Activated T-cell treated with anti-CD3 and anti-CD28 coated beads, Interleukin-2, amount 50 U/mL, for 4 hours (primary cell): ENCODE measurements at regions not wholly inside any gene's neighbourhood (a gene's known extent, or its start where the extent isn't known, plus 50 kb on each side); places are given as distances from the start of the nearest gene placed in this dataset.
A peak's percentile ranks its signal among the peaks of the same experiment; 100 is the strongest.
"Not testable (repeated sequence)": the region's sequence is repeated elsewhere in the genome, so short reads cannot be mapped to it uniquely, and the experiment has no call there.

Source experiments
- ATAC-seq, 2 donors: fragments of 200-7000 bp; cut with Tn5 transposase; one replicate each; pipeline ENCODE4 v1.10.0; 2021
- DNase-seq: peaks from one replicate; pipeline ENCODE4 v3.0.0-alpha.2; 2020
- H3K27me3 Mint-ChIP-seq: one replicate; pipeline ENCODE4 v1.8.0; 2021; ENCODE audit warnings: low read depth, mixed read lengths
- H3K36me3 Mint-ChIP-seq: one replicate; pipeline ENCODE4 v1.8.0; 2022; ENCODE audit warnings: mixed read lengths; ENCODE audit not compliant: insufficient read depth
- H3K4me1 Mint-ChIP-seq: one replicate; pipeline ENCODE4 v1.8.0; 2021; ENCODE audit warnings: low read depth, mixed read lengths
- H3K4me3 Mint-ChIP-seq: one replicate; pipeline ENCODE4 v1.8.0; 2021; ENCODE audit warnings: mild to moderate bottlenecking, moderate library complexity, mixed read lengths
- H3K9me3 Mint-ChIP-seq: one replicate; pipeline ENCODE4 v1.8.0; 2021; ENCODE audit warnings: mixed read lengths

- Mint-ChIP-seq H3K27me3 (peaks cover 2% of the 10 kb centered on the region), H3K36me3 (no peaks in the 10 kb centered on the region), H3K9me3 (no peaks in the 10 kb centered on the region), H3K4me1 (peaks cover 16% of the 10 kb centered on the region), H3K4me3 (no peak overlapping the region)
- ATAC-seq (peak; percentile 24 to 48), DNase-seq (no peak)
Observed at GRCh38 chr20:23142162-23143050, 56.3 kb upstream of the CD93 start.

GRCh38 chr20:23141450-23142161 lies 55.5 kb upstream of the CD93 start:
- DNase-seq, result no peak
- Mint-ChIP-seq H3K4me1 (peaks cover 16% of the 10 kb centered on the region), H3K27me3 (peaks cover 2% of the 10 kb centered on the region), H3K4me3 (no peak overlapping the region), H3K9me3 (no peaks in the 10 kb centered on the region), H3K36me3 (no peaks in the 10 kb centered on the region)
- no peak for ATAC-seq

- H3K9me3 Mint-ChIP-seq, result no peaks in the 10 kb centered on the region
- DNase-seq (no peak), ATAC-seq (no peak)
- no peak overlapping the region for H3K4me3 Mint-ChIP-seq
- no peaks in the 10 kb centered on the region for H3K36me3 Mint-ChIP-seq
- peaks cover 16% of the 10 kb centered on the region for H3K4me1 Mint-ChIP-seq
- H3K27me3 Mint-ChIP-seq, result peaks cover 2% of the 10 kb centered on the region
Observed at GRCh38 chr20:23140991-23141390, 54.9 kb upstream of the CD93 start.

DNA sequence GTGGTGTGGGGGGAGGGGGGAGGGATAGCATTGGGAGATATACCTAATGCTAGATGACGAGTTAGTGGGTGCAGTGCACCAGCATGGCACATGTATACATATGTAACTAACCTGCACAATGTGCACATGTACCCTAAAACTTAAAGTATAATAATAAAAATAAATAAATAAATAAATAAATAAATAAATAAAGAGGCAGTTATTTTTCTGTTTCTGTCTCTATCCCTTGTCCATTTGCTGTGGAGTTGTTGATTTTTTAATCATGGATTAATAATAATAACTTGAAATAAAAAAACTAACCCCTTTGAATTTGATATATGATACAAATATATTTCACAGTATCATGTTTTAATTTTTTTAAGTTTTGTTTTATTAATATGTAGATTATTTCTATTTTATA lies 53.9 kb upstream of the CD93 start:
- H3K27me3 Mint-ChIP-seq, ATAC-seq, H3K9me3 Mint-ChIP-seq, H3K36me3 Mint-ChIP-seq, DNase-seq, H3K4me3 Mint-ChIP-seq: not testable (repeated sequence)
- peaks cover 16% of the 10 kb centered on the region for H3K4me1 Mint-ChIP-seq

DNA sequence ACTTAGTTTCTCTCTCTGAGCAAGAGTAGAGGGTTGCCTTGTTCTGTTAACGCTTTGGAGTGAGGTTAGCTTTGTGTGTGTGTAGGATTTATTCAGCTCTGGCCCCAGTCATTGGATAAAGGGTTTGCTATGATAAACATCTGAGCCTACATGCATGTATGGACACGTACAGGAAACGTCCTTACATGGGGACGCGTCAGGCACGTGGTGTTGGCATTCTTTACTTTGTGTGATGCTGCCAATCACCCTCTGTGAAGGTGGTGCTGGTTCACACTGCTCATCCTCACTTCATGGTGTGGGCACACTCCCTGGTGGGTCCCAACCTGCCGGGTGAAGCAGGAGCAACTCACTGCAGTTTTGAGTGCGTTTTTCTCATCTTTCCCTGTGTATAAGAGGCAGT lies 53.4 kb upstream of the CD93 start:
- no peaks in the 10 kb centered on the region for H3K36me3 Mint-ChIP-seq
- H3K27me3 Mint-ChIP-seq, result no peaks in the 10 kb centered on the region
- DNase-seq (no peak), ATAC-seq (no peak)
- no peaks in the 10 kb centered on the region for H3K9me3 Mint-ChIP-seq
- H3K4me1 Mint-ChIP-seq, result peaks cover 16% of the 10 kb centered on the region
- no peak overlapping the region for H3K4me3 Mint-ChIP-seq

GRCh38 chr20:23138682-23139081 lies 52.6 kb upstream of the CD93 start:
- Mint-ChIP-seq H3K4me3 (no peak overlapping the region), H3K4me1 (peaks cover 16% of the 10 kb centered on the region), H3K27me3 (no peaks in the 10 kb centered on the region), H3K9me3 (no peaks in the 10 kb centered on the region), H3K36me3 (no peaks in the 10 kb centered on the region)
- ATAC-seq (no peak), DNase-seq (no peak)

DNA sequence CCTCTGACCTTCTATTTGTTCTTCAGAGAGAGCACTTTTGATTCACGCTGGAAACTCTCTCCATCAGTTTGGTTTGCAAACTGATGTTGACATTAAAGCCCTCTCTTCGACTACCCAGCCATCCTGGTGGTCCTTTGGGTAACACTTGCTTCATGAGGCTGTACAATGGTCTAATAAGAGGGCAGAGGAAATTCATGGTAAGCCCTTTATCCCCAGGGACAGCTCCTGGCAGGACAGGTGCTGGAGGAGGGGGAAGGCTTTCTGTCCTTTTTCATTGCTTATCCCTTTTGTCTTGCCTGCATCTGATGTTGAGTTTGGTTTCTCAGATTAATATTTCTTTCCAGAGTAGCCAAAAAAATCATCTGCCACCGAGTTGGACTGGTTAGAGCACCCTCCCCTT lies 52.1 kb upstream of the CD93 start:
- Mint-ChIP-seq H3K36me3 (no peaks in the 10 kb centered on the region), H3K4me3 (no peak overlapping the region), H3K9me3 (no peaks in the 10 kb centered on the region), H3K4me1 (peaks cover 16% of the 10 kb centered on the region), H3K27me3 (no peaks in the 10 kb centered on the region)
- ATAC-seq, result no peak
- DNase-seq, result no peak

- no peak overlapping the region for H3K4me3 Mint-ChIP-seq
- ATAC-seq (no peak), DNase-seq (no peak)
- no peaks in the 10 kb centered on the region for H3K27me3 Mint-ChIP-seq
- peaks cover 6% of the 10 kb centered on the region for H3K4me1 Mint-ChIP-seq
- H3K36me3 Mint-ChIP-seq, result no peaks in the 10 kb centered on the region
- H3K9me3 Mint-ChIP-seq, result no peaks in the 10 kb centered on the region
Observed at GRCh38 chr20:23136893-23137745, 51.0 kb upstream of the CD93 start.

DNA sequence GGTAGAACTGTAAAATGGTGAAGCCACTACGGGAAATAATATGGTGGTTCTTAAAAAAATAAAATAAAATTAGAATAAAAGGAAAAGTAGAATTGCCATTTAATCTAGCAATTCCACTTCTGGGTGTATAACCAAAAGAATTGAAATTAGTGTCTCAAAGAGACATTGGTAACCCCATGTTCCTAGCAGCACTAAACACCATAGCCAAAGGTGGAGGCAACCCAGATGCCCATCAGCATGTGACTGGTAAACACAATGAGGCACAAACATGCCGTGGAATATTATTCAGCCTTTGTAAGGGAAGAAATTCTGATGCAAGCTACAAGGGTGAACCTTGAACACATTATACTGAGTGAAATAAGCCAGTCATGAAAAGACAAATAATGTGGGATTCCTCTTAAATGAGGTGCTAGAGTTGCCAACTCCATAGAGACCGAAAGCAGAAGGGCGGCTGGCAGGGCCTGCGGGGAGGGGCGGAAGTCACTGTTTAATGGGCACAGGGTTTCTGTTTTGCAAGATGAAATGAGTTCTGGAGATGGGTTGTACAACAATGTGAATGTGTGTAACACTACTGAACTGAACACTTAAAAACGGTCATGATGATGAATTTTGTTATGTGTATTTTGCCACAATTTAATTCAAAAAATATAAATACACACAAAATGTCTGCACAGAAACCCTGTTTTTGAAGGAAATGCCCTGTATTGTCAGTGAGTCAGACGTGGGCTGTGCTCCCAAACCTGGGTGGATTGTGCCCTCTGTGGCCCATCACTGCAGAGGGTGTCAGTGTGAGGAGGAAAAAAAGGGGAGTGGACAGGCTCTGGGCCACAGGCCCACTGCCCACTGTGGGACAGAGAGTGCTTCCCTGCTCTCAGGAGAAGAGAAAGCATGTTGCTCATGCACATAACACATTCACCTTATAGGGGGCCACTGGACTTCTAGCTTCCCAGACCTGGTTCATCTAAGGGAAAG lies 49.6 kb upstream of the CD93 start:
- no peak for ATAC-seq
- DNase-seq, result no peak
- no peaks in the 10 kb centered on the region for H3K9me3 Mint-ChIP-seq
- no peaks in the 10 kb centered on the region for H3K36me3 Mint-ChIP-seq
- H3K27me3 Mint-ChIP-seq, result peaks cover 3% of the 10 kb centered on the region
- no peaks in the 10 kb centered on the region for H3K4me1 Mint-ChIP-seq
- H3K4me3 Mint-ChIP-seq, result no peak overlapping the region
